HG03095 (cell line): ENCODE measurements at regions not wholly inside any gene's neighbourhood (a gene's known extent, or its start where the extent isn't known, plus 50 kb on each side); places are given as distances from the start of the nearest gene placed in this dataset.
"Not testable (repeated sequence)": the region's sequence is repeated elsewhere in the genome, so short reads cannot be mapped to it uniquely, and the experiment has no call there.

Experiments used
- ATAC-seq: cut with Tn5 transposase; IDR thresholded peaks from one replicate; pipeline ENCODE4 v1.9.1; 2021; ENCODE audit warnings: moderate library complexity; ENCODE audit not compliant: unreplicated experiment

DNA sequence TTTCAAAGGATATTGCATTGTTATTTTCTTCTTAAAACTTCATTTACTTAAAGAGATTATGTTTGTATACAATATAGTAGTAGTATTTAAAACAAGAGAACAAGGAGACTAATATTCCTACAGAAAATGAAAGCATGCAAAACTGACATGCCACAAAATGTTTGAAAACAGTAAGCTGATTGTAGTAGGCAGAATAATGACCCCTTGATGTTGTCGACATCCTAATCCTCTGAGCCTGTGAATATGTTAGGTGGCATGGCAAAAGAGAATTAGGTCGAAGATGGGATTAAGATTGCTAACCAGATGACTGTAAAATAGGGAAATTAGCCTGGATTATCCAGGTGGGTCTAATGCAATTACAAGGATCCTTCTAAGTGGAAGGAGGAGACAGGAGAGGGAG lies 522.2 kb upstream of the NR3C2 start:
- ATAC-seq = no peak

DNA sequence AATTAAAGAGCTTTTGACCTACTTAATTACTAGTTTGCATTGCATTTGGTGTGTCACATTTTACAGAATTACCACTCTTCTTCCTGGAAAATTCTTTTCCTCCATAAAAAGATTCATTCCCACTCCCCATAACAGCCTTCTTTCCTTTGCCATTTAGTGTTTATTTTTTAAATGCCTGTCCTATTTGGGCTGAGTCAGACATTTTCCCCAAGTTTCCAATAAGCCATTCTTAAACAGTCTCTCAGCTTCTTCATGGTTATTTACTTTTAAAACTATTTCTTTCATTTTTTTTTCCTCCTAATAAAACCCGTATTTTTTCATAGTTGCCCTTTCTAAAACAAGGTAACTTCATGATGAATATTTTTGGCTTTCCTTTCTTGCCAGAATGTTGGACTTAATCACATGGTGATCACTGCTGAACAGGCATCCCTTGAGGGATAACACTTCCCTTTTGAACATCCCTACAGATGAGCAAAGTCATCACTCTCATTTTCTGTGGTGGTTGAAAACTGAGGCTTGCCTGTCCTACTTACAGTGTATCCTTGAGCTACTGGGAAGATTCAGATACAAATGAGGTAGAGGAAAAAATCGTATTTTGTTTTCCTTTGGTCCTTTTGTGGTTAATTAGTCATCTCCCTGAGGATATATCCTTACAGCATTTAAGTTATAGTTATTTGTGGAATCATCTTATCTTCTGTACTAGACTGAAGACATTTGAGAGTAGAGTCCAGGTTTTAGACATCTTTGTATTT lies 520.5 kb upstream of the NR3C2 start:
- no peak for ATAC-seq

DNA sequence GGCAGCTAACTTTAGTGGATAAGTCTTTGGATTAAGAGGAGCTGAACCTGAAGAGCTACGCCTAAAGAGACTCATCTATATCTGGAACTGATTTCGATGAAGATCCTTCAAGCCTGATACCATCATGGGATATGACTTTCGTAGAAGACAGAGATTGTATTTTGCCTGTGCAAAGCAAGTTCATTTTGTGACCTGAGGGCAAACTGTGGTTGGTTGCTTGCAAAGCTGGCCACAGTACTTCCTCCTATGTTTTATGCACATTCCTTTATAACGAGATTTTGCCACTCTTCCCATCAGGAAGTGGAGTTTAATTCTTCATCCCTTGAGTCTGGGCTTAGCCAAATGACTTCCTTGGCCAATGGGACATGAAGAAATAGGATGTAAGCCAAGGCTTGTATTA lies 519.3 kb upstream of the NR3C2 start:
- ATAC-seq = no peak

DNA sequence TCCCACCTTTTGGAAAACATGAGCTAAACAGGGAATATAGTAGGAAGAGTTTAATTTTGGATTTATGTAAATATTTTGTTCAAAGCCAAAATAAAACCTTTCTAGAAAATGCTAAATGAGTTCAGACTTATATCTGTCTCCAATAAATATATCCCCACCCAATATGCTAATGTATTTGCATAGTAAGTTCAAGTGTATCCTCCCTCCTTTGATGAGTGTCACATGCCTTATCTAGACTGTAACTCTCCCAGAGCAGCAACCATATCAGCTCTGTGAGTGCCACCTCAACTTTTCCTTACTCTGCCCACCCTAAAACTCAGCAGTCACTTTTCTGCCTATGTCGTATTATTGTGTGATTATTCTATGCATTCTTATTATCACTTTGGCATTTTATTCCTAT lies 516.1 kb upstream of the NR3C2 start:
- ATAC-seq = no peak

DNA sequence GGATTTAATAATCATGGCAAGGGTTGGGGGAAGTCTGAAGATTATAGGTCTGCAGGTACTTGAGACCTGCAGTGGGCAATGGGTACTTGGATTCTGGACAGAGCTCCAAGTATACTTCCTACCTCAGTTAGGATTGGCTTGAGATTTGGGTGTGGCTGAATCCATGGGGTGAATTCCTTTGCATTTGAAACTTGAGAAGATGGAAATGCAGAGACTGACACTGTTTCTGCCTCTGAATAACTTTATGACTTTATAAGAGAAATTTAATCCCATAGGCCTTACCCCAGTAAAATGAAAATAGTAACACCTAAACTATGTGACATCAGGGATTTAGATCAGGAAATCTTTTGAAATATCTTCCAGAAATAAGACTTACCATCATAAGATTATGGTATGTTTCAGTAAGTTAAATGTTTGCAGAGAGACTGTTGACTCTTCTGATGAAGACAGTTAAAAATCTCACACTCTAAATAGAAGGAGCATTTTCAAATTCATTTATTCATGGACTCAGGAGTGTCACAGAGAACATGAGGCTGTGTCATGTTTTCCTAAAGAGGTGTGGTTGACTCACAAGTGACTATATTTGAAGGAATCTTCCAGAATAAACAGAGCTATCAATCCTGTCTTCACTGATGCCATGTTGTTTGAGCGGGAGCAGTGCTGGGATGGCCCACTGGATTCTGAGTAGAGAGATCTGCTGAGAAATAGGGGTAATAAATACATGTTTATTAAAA lies 513.5 kb upstream of the NR3C2 start:
- ATAC-seq = no peak

DNA sequence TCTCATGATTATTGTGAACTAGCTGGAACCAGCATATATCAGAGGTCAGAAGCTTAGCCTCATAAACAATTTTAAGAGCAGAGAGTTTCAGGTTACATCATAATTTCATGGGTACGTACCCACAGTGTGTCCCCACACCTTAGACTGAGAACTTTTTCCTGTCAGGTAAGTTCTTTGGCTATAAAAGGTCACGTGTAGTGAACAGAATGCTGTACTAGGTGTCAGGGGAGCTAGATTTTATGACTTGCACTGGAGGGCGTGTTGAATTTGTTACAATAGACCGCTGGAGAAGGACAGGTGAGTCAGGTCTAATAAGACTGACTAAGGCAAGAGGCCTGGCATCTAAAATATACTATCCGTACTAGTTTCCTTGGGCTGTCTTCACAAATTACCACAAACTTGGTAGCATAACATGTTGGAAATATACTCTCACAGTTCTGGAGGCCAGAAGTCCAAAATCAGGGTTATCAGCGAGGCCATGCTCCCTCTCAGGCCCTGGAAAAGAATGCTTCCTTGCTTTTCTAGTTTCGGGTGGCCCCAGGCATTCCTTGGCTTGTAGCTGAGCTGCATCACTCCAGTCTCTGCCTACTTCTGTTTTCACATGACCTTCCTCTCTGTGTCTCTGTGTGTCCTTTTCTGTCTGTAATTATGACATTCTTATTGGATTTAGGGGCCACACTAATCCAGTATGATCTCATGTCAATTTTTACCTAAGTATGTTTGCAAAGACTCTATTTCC lies 512.0 kb upstream of the NR3C2 start:
- ATAC-seq = no peak

DNA sequence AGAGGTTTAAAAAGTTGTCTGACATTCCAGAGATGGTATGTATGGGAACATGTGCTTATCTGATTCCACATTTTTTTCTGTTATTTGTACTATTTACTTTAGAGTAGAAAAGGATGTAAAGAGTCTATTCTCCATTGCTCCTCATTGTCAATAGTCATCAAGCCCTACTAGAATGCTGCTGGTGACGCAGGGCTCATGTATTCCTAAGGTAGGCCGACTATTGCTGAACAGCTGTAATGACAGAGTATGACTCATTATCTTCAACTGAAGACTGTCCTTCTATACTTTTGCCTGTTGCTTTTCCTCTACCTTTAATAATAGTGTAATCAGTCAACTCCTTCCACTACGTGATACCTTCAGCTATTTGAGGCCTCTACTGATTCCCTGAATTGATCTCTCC lies 509.1 kb upstream of the NR3C2 start:
- no peak for ATAC-seq

DNA sequence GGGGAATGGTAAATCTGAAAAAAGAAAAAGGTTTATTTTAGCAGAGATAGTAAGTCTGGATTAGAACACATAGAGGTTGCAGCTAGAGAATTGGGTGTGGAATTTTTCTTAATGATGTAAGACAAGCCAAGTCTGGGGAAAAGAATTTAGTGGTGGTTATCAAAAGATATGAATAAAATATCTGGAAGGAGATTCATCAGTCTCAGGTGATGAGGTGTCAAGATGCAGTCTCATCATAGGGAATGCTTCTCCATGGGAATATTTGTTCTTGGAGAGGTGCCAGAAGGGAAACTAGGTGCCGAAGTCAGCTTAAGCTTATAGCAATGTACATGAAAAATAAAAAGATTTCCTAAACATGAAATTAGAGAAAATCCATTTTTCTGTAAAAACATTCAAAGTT lies 504.1 kb upstream of the NR3C2 start:
- ATAC-seq = no peak

DNA sequence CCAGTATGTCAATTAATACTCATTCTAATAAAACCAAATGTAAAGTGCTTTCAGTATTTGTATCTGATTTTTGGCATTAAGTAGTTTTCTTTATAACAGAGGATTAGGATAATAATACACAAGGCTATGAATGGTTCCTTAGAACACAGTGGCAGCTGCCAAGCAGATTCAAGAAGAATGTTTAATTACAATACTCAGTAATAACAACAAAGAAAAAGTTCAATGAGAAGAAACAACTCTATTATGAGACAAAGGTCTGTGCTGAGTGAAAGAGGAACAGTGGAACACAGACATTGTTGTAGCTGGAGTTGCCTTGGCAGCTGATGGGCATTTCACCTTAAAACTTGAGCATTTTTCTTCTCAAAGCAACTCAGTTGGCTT lies 502.6 kb upstream of the NR3C2 start:
- ATAC-seq = no peak

DNA sequence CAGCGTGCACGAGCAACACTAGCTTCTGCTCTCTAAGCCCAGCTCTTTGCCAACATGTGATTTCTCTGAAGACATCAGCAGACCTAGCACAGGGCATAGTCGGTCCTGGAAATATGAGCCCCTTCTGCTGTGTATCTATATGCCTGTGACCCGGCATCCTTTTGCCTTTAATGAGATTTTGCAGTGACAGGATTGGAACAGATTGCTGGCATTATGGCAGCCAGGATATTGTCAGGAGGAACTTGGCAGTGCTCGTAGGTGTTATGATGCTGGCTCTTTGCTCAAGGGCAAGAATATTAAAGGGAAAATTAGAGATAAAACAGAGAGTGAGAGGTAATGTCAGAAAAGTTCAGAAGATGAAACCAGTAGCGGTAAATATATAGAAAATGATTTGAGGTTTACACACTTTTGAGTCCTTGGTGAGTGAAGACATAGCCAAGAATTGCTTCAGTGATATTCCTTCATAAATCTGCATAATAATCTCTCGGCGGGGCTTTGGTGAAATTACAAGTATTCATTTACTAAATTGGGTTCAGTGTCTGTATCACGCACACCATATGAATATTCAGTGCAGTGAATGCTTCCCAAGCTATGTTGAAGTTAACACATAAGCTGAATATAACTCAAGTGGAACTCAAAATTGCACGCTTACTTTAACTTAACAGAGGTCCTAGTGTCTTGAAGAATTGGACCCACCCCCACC lies 502.1 kb upstream of the NR3C2 start:
- ATAC-seq = no peak

DNA sequence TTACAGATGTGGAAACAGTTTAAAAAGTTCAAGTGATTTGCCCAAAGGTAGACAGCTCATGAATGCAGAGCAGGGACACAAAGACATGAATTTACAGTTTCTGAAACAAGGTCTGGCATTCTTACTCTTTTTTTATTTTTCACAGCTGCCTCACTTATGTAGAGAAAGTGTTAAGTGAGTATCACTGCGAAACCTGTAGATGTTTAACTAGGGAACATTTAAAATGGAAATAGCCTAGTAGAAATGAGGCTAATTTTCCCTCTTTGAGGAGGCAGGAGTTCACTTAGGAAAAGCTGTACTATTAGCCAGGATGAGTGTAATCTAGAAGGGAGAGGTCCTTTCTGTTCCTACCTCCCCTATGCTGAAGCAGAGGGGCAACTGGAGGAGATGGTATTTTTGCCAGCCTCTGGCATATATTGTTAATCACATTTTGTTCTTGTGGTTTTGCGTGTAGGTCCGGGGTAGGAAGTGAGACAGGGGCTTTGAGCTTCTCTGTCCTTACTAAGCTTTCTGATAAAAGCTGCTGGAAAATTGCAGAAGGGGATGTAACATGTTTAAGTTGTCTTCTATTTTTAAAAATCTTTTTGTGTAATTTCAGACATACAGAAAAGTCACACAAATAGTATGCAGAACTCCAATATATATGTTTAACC lies 492.8 kb upstream of the NR3C2 start:
- ATAC-seq = no peak

DNA sequence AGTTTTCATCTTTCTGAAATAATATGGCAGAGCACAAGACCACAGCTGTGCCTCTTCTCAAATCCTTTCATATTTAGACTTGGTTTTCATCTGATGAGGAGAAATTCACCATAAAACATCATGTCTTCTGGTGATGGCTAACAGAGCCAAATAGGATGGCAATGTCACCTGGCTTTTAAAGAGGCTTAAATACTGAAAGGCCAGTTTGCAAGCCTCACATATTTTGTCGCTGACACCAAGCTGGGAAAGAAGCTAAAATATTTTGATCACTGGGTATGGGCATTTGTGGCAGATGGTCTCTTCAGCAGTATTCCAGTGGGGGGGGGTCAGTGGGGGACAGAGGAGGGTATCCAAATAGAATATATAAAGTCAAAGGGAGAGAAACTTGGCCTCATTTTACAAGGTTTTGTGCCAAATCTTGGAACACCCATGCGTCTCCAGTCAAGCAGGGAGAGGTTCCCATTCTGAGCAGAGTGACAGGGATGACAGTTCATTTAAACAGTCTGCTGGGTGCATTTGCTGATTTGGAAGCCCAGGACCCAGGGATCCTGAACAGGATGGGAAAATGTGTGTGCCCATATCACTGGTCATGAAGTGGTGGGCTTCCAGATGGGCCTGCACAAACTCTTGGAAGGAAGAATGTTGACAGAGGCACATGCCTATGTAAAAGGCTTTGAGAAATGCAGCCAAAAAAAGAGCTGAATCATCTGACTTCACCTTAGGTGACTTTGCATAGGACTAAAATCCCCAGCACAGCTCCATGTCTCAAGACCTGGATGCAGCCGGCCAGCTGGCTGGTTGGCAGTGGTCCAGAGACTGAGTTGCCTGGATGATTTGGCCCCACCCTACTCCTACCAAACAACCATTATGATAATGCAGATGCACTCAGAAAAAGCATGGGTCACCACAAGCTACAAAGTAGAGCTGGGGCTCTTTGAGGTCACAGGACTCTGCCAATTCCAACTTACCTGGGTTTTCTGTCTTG lies 484.4 kb upstream of the NR3C2 start:
- no peak for ATAC-seq

DNA sequence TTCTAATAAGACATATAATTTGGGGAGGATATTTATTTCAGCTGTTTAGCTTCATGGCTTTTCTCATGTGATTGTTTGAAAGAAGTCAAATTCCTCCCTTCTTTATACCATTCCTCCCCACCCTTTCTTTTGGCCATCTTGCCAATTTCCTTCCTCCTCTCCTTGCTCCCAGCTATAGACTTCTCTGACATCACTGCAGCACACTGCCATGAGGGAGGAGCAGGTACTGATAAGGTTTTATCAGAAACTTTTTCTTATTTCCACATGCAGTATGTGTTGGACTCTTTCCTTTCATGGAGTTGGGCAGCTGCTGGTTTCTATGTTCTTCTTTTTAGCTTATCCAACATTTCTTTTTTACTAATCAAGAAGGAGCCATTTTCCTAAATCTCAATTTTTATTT lies 481.7 kb upstream of the NR3C2 start:
- no peak for ATAC-seq

DNA sequence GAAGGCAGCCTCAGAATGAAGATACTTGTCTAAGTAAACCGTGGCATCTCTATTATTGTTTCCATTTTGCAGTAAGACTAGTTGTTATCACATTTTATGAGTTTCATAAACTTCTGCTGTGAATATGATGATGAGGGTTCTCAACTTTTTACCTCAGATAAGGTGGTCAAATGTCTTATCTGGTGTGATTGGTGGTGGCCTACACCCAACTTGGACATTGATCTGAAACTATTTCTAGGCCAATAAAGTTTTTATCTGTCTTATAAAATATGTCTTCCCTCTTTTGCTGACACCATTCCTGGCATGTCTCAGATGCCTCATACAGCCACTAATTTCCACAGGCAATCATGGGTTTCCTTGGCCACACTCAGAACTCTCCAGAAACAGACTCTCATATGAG lies 480.3 kb upstream of the NR3C2 start:
- ATAC-seq = no peak

DNA sequence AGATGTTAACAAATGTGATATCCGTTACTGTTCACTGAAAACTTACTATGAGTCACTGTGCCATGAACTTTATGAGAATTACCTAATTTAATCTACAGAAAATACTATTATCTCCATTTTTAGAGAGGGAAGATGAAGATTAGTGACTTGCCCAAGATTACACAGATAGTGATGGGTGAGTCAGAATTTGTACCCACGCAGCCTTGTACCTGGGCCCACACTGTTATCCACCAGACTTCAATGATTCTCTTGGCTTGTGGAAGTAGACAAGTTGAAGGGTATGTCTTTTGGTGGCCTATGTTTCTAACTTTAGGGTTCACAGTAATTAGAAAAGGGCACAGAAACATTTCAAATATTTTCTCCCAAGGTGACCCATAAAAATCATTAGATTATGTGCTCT lies 472.5 kb upstream of the NR3C2 start:
- no peak for ATAC-seq

DNA sequence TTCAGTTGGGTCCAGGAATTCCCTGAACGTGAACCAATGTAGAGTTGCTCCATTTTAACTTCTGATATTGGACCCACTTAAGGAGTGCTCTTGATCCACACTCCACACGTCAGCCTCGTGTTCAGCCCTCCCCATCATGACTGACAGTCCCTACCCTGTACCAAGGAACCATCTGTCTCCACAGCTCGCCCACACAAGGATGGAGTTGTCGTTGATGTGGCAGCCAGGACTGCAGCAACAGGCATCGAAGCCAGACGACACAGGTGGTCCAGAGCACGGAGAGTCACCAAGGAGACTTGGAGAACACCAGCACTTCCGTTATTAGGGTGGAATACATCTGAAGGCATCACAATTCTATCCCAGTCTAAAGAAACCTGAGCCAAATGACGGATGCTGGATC lies 472.1 kb upstream of the NR3C2 start:
- ATAC-seq = no peak

DNA sequence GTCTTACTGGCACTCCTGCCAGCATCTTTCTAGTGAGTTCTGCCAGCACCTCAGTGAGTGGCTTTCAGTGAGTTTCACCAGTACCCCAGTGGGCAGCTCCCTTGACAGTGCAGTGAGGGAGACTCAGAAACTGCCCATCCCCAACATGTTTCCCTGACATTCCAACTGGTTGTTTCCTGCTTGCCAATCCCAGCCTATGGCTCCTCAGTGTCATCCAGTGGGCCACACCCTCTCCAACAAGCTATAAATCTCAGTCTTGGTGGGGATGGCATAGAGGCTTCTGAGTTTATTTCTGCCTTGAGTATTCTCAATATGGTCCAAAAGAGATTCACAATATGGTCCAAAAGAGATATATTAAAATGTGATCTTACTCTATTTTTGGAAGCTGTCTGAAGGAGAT lies 461.2 kb upstream of the NR3C2 start:
- ATAC-seq = no peak

DNA sequence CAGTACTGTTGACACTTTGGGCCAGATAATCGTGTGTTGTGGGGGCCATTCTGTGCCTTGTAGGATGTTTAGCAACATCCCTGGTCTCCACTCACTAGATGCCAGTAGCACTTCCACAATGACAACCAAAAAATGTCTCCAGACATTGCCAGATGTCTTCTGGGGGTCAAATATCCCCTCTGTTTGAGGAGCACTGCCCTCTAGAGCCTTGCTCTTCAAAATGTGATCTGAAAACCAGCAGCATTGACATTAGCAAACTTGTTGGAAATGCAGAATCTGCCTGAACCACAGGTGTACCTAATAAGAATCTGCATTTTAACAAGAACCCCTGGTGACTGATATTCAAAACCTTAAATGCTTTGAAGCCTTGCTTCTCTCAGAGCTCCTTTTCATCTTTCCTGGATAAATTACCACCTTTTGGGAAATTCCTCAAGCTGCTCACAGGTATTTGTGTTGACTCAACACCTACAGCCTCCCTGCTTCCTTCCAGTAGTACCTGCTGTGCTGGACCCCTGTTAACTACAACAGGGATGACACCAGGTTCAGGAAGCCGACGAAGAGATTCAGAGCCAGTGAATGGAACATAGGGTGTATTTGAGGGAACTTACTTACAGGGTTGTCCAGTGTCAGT lies 459.0 kb upstream of the NR3C2 start:
- ATAC-seq = no peak

DNA sequence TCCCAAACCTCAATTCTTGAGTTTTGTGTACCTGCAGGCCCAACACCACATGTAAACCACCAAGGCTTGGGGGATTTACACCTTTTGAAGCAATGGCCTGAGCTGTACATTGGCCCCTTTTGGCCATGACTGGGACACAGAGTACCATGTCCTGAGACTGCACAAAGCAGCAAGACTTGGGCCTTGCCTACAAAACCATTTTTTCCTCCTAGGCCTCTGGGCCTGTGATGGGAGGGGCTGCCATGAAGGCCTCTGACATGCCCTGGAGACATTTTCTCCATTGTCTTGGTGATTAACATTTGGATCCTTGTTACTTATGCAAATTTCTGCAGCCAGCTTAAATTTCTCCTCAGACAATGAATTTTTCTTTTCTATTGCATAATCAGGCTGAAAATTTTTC lies 455.9 kb upstream of the NR3C2 start:
- ATAC-seq = not testable (repeated sequence)
